GM12872 (cell line): ENCODE measurements at regions not wholly inside any gene's neighbourhood (a gene's known extent, or its start where the extent isn't known, plus 50 kb on each side); places are given as distances from the start of the nearest gene placed in this dataset.

Experiments
- CTCF ChIP-seq: IDR thresholded peaks from 3 replicates; pipeline ENCODE4 v1.5.1; 2011; ENCODE audit warnings: low read depth, mild to moderate bottlenecking, low read length, moderate library complexity; ENCODE audit not compliant: insufficient read depth

- TF ChIP-seq CTCF, result no peak
Observed at GRCh38 chr9:79008916-79009315, 562.8 kb upstream of the TLE4 start.

- no peak for TF ChIP-seq CTCF
Observed at GRCh38 chr9:79011461-79011860, 560.3 kb upstream of the TLE4 start.

- TF ChIP-seq CTCF, result no peak
Observed at GRCh38 chr9:79012561-79012960, 559.2 kb upstream of the TLE4 start.

GRCh38 chr9:79013715-79014610, 557.8 kb upstream of the TLE4 start:
- TF ChIP-seq CTCF, result no peak

- TF ChIP-seq CTCF, result no peak
Observed at GRCh38 chr9:79014929-79015699, 556.7 kb upstream of the TLE4 start.

GRCh38 chr9:79015951-79016350, 555.8 kb upstream of the TLE4 start:
- TF ChIP-seq CTCF, result no peak

GRCh38 chr9:79020276-79020675, 551.5 kb upstream of the TLE4 start:
- no peak for TF ChIP-seq CTCF
